ENCODE measurements at regions not wholly inside any gene's neighbourhood (a gene's known extent, or its start where the extent isn't known, plus 50 kb on each side); places are given as distances from the start of the nearest gene placed in this dataset.

DNA sequence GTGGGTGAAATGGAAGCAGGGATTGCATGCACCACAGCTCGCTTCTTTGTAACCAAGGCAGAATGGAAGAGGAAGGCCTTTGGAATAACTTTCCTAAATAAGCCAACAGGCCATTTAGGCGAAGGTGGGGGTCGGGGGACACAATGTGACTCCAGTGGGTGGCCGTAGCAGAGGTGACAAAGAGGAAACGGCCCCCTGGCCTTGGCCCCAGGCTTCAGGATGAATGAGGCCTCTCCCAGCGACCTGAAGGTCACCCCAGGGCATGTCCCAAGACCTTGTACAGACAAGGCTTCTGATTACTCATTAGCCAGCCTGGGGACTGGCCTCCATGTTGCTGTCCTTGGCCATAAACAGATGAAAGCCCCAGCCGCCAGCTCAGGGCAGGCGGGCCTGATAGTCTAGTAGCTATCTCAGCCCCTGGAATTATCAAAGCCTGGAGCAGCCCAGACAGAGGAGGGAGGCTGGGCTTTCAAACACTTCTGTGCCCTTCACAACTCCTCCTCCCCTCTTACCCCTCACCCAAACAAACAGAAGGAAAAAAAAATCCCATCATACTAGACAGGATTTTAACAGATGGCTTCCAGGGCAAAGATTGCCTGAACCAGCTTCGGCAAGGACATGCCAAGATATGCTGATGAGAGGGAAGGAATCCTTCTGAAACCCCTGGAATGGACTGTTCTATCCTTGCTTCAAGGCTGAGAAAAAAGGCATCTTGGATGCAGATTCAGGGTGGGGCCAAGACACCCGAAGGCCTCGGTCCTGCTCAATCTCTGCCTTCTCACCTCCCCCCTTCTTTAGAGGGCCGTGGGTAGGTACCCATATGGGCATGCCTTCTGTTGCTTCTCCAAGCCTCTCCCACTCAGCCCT, 142.3 kb upstream of the PARP11 start:
- ChIA-PET POLR2A (no interaction called here), CTCF (no interaction called here)
- intact Hi-C loops (cut with micrococcal nuclease; ENCODE audit: unreplicated experiment), result no loop called here
- Histone ChIP-seq H3K27ac (ENCODE audit: low read length) (no peak overlapping the region), H3K27me3 (ENCODE audit: control insufficient read depth, insufficient read depth, low read length) (no peaks in the 10 kb centered on the region), H3K4me1 (ENCODE audit: control insufficient read depth, insufficient read depth, low read length) (no peaks in the 10 kb centered on the region), H3K9me3 (ENCODE audit: control insufficient read depth, insufficient read depth, low read depth, low read length) (no peaks in the 10 kb centered on the region), H3K36me3 (ENCODE audit: control insufficient read depth, insufficient read depth, low read length) (no peaks in the 10 kb centered on the region), H3K4me3 (ENCODE audit: low read depth in 2 of 2, low read length in 2 of 2) (no peak overlapping the region)
- TF ChIP-seq, protein P1, sequence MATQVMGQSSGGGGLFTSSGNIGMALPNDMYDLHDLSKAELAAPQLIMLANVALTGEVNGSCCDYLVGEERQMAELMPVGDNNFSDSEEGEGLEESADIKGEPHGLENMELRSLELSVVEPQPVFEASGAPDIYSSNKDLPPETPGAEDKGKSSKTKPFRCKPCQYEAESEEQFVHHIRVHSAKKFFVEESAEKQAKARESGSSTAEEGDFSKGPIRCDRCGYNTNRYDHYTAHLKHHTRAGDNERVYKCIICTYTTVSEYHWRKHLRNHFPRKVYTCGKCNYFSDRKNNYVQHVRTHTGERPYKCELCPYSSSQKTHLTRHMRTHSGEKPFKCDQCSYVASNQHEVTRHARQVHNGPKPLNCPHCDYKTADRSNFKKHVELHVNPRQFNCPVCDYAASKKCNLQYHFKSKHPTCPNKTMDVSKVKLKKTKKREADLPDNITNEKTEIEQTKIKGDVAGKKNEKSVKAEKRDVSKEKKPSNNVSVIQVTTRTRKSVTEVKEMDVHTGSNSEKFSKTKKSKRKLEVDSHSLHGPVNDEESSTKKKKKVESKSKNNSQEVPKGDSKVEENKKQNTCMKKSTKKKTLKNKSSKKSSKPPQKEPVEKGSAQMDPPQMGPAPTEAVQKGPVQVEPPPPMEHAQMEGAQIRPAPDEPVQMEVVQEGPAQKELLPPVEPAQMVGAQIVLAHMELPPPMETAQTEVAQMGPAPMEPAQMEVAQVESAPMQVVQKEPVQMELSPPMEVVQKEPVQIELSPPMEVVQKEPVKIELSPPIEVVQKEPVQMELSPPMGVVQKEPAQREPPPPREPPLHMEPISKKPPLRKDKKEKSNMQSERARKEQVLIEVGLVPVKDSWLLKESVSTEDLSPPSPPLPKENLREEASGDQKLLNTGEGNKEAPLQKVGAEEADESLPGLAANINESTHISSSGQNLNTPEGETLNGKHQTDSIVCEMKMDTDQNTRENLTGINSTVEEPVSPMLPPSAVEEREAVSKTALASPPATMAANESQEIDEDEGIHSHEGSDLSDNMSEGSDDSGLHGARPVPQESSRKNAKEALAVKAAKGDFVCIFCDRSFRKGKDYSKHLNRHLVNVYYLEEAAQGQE (IDR thresholded peaks at IDR 0.05; ENCODE audit: insufficient read depth in 1 of 2, low read depth in 2 of 2, low read length in 1 of 2), result no peak
- TF ChIP-seq POLR2AphosphoS5 (IDR thresholded peaks at IDR 0.05; ENCODE audit: low read depth, low read length) (no peak), SIN3A (IDR thresholded peaks at IDR 0.05; ENCODE audit: borderline replicate concordance, insufficient read depth, low read depth, low read length) (no peak), TCF7L2 (IDR thresholded peaks at IDR 0.05; ENCODE audit: low read depth, low read length) (no peak)
- TF ChIP-seq, protein P2, sequence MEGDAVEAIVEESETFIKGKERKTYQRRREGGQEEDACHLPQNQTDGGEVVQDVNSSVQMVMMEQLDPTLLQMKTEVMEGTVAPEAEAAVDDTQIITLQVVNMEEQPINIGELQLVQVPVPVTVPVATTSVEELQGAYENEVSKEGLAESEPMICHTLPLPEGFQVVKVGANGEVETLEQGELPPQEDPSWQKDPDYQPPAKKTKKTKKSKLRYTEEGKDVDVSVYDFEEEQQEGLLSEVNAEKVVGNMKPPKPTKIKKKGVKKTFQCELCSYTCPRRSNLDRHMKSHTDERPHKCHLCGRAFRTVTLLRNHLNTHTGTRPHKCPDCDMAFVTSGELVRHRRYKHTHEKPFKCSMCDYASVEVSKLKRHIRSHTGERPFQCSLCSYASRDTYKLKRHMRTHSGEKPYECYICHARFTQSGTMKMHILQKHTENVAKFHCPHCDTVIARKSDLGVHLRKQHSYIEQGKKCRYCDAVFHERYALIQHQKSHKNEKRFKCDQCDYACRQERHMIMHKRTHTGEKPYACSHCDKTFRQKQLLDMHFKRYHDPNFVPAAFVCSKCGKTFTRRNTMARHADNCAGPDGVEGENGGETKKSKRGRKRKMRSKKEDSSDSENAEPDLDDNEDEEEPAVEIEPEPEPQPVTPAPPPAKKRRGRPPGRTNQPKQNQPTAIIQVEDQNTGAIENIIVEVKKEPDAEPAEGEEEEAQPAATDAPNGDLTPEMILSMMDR (IDR thresholded peaks at IDR 0.05), result no peak
- no peak for ATAC-seq
- no TSS peak for BruUV-seq (replicated peaks)
- in situ Hi-C loops (cut with HindIII; ENCODE audit: low pct_unique_long_range_greater_than_20kb, low sequenced_read_pairs), result no loop called here
- DNase-seq (ENCODE audit: low read depth, low spot score), result no peak

DNA sequence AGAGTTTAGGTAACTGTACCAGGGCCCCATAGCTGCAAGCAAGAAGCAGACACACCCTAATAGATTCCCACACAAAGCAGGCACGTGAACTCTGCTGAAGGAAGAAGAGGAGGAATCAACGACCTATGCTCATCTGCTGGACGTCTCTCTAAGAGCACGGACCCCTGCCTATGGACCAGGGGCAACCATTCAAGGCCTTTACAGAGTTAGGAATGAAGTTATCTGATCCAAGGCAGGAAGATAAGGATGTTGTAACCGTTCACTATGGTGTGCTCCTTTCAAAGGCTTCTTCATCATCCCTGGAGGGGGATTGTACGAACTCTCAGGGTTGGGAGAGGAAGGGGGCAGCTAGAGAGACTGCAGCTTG, 141.6 kb upstream of the PARP11 start:
- no peaks in the 10 kb centered on the region for H3K36me3 ChIP-seq (ENCODE audit: control insufficient read depth, insufficient read depth, low read length)
- ATAC-seq (no peak), DNase-seq (ENCODE audit: low read depth, low spot score) (no peak)
- CTCF ChIA-PET, result no interaction called here
- in situ Hi-C loops (cut with HindIII; ENCODE audit: low pct_unique_long_range_greater_than_20kb, low sequenced_read_pairs), result no loop called here
- no TSS peak for BruUV-seq (replicated peaks)
- POLR2A ChIA-PET, result no interaction called here
- H3K27me3 ChIP-seq (ENCODE audit: control insufficient read depth, insufficient read depth, low read length), result no peaks in the 10 kb centered on the region
- no peak overlapping the region for H3K27ac ChIP-seq (ENCODE audit: low read length)
- no peaks in the 10 kb centered on the region for H3K9me3 ChIP-seq (ENCODE audit: control insufficient read depth, insufficient read depth, low read depth, low read length)
- intact Hi-C loops (cut with micrococcal nuclease; ENCODE audit: unreplicated experiment), result no loop called here
- TF ChIP-seq POLR2AphosphoS5 (IDR thresholded peaks at IDR 0.05; ENCODE audit: low read depth, low read length) (no peak), SIN3A (IDR thresholded peaks at IDR 0.05; ENCODE audit: borderline replicate concordance, insufficient read depth, low read depth, low read length) (no peak)
- H3K4me1 ChIP-seq (ENCODE audit: control insufficient read depth, insufficient read depth, low read length), result no peaks in the 10 kb centered on the region
- no peak overlapping the region for H3K4me3 ChIP-seq (ENCODE audit: low read depth in 2 of 2, low read length in 2 of 2)

DNA sequence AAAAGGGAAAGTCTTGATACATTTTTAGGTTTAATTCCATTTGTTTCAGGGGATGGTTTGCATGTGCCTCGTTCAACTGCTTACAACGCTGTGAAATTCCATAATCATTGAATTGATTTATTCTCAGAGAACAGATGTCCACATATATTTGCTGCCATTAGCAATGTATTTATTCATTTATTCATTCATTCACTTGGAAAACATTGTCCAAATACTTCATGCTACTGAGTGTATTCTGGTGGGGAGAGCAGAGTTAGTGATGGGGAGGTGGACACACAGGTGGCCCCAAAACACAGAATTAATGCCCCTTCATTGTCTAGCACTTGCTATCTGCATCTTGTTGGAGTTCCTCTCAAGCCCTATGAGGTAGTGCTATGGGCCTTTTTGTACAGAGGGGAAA, 141.2 kb upstream of the PARP11 start:
- in situ Hi-C loops (cut with HindIII; ENCODE audit: low pct_unique_long_range_greater_than_20kb, low sequenced_read_pairs), result no loop called here

More for the DNA sequence above, 141.2 kb upstream of the PARP11 start:
- no peak for DNase-seq (ENCODE audit: low read depth, low spot score)
- H3K4me3 ChIP-seq (ENCODE audit: low read depth in 2 of 2, low read length in 2 of 2), result no peak overlapping the region
- H3K4me1 ChIP-seq (ENCODE audit: control insufficient read depth, insufficient read depth, low read length), result no peaks in the 10 kb centered on the region
- BruUV-seq (replicated peaks), result no TSS peak
- intact Hi-C loops (cut with micrococcal nuclease; ENCODE audit: unreplicated experiment), result no loop called here
- no peaks in the 10 kb centered on the region for H3K27me3 ChIP-seq (ENCODE audit: control insufficient read depth, insufficient read depth, low read length)
- no peaks in the 10 kb centered on the region for H3K36me3 ChIP-seq (ENCODE audit: control insufficient read depth, insufficient read depth, low read length)
- no peak overlapping the region for H3K27ac ChIP-seq (ENCODE audit: low read length)
- no peak for TF ChIP-seq TCF7L2 (IDR thresholded peaks at IDR 0.05; ENCODE audit: low read depth, low read length)
- TF ChIP-seq, protein P1 (IDR thresholded peaks at IDR 0.05; ENCODE audit: insufficient read depth in 1 of 2, low read depth in 2 of 2, low read length in 1 of 2), result no peak
- no peak for TF ChIP-seq POLR2AphosphoS5 (IDR thresholded peaks at IDR 0.05; ENCODE audit: low read depth, low read length)
- no peak for TF ChIP-seq SIN3A (IDR thresholded peaks at IDR 0.05; ENCODE audit: borderline replicate concordance, insufficient read depth, low read depth, low read length)
- TF ChIP-seq, protein P2 (IDR thresholded peaks at IDR 0.05), result no peak
- ChIA-PET CTCF (no interaction called here), POLR2A (no interaction called here)
- ATAC-seq, result no peak
- H3K9me3 ChIP-seq (ENCODE audit: control insufficient read depth, insufficient read depth, low read depth, low read length), result no peaks in the 10 kb centered on the region
